Mesenchymal stem cell (in vitro differentiated cells and primary cell): ENCODE measurements at regions not wholly inside any gene's neighbourhood (a gene's known extent, or its start where the extent isn't known, plus 50 kb on each side); places are given as distances from the start of the nearest gene placed in this dataset.

Experiments used
- DNase-seq: peaks from one replicate; pipeline ENCODE4 v3.0.0-alpha.2; 2013
- H2AFZ ChIP-seq: one replicate; pipeline ENCODE4 v1.6.1; 2013; ENCODE audit warnings: low read depth, mild to moderate bottlenecking, control low read depth, inconsistent platforms, low read length, moderate library complexity
- H2AK5ac ChIP-seq: 2 replicates; pipeline ENCODE4 v1.6.1; 2013; ENCODE audit warnings: low read length, moderate library complexity, mild to moderate bottlenecking, inconsistent platforms; ENCODE audit not compliant: severe bottlenecking
- H2BK120ac ChIP-seq: one replicate; pipeline ENCODE4 v1.6.1; 2013; ENCODE audit warnings: low read depth, mild to moderate bottlenecking, inconsistent platforms, low read length, moderate library complexity
- H2BK12ac ChIP-seq, 2 experiments: one replicate each; pipeline ENCODE4 v1.6.1; 2013; ENCODE audit warnings: inconsistent platforms in 2 of 2, low read length in 2 of 2, mild to moderate bottlenecking in 2 of 2, moderate library complexity in 2 of 2, control low read depth in 1 of 2
- H2BK15ac ChIP-seq: one replicate; pipeline ENCODE4 v1.6.1; 2013; ENCODE audit warnings: mild to moderate bottlenecking, low read depth, inconsistent platforms; ENCODE audit not compliant: poor library complexity, severe bottlenecking
- H2BK5ac ChIP-seq: 2 replicates; pipeline ENCODE4 v1.6.1; 2013; ENCODE audit warnings: low read depth, mild to moderate bottlenecking, low read length, control low read depth, inconsistent platforms; ENCODE audit not compliant: poor library complexity, severe bottlenecking
- H3K14ac ChIP-seq, 2 experiments: one replicate each; pipeline ENCODE4 v1.6.1; 2013; ENCODE audit warnings: inconsistent platforms in 2 of 2, low read length in 2 of 2, control low read depth in 1 of 2, mild to moderate bottlenecking in 1 of 2, moderate library complexity in 1 of 2
- H3K18ac ChIP-seq, 2 experiments: one replicate each; pipeline ENCODE4 v1.6.1; 2013; ENCODE audit warnings: inconsistent platforms in 2 of 2, low read length in 2 of 2, control low read depth in 1 of 2, low read depth in 1 of 2, mild to moderate bottlenecking in 1 of 2
- H3K23ac ChIP-seq, 2 experiments: one replicate each; pipeline ENCODE4 v1.6.1; 2013; ENCODE audit warnings: inconsistent platforms in 2 of 2, low read length in 2 of 2, mild to moderate bottlenecking in 2 of 2, moderate library complexity in 2 of 2, control low read depth in 1 of 2
- H3K27ac ChIP-seq: 2 replicates; pipeline ENCODE4 v1.5.1; 2013; ENCODE audit warnings: mild to moderate bottlenecking, moderate library complexity, low read length, control low read depth, inconsistent platforms; ENCODE audit not compliant: poor library complexity, severe bottlenecking
- H3K27me3 ChIP-seq, 2 experiments: 2 replicates each; pipeline versions ENCODE4 v1.6.1 to v1.7.0; 2013; ENCODE audit warnings: low read length in 2 of 2, mild to moderate bottlenecking in 2 of 2, moderate library complexity in 2 of 2, control low read depth in 1 of 2, inconsistent platforms in 1 of 2; ENCODE audit not compliant: control insufficient read depth in 1 of 2, insufficient read depth in 1 of 2
- H3K36me3 ChIP-seq, 2 experiments: 2 replicates each; pipeline versions ENCODE4 v1.6.1 to v1.7.0; 2013; ENCODE audit warnings: low read length in 2 of 2, control low read depth in 1 of 2, inconsistent platforms in 1 of 2, low read depth in 1 of 2, mild to moderate bottlenecking in 1 of 2; ENCODE audit not compliant: insufficient read depth in 2 of 2, control insufficient read depth in 1 of 2
- H3K4ac ChIP-seq, 2 experiments: one replicate each; pipeline ENCODE4 v1.6.1; 2013; ENCODE audit warnings: inconsistent platforms in 2 of 2, low read length in 2 of 2, mild to moderate bottlenecking in 2 of 2, moderate library complexity in 2 of 2, control low read depth in 1 of 2, low read depth in 1 of 2
- H3K4me1 ChIP-seq: 2 replicates; pipeline ENCODE4 v1.6.1; 2013; ENCODE audit warnings: low read depth, low read length, control low read depth; ENCODE audit not compliant: control insufficient read depth, insufficient read depth
- H3K4me2 ChIP-seq: 2 replicates; pipeline ENCODE4 v1.6.1; 2013; ENCODE audit warnings: low read length, mild to moderate bottlenecking, inconsistent platforms; ENCODE audit not compliant: poor library complexity, severe bottlenecking
- H3K4me3 ChIP-seq, 2 experiments: 2 replicates each; pipeline versions ENCODE4 v1.5.1 to v1.7.0; 2013; ENCODE audit warnings: low read length in 2 of 2, mild to moderate bottlenecking in 2 of 2, control low read depth in 1 of 2, low read depth in 1 of 2; ENCODE audit not compliant: insufficient read depth in 1 of 2
- H3K79me1 ChIP-seq: replicated peaks from 2 replicates; pipeline ENCODE4 v1.6.1; 2013; ENCODE audit warnings: mild to moderate bottlenecking, control low read depth, low read length, inconsistent platforms; ENCODE audit not compliant: poor library complexity, severe bottlenecking
- H3K9ac ChIP-seq: 2 replicates; pipeline ENCODE4 v1.7.0; 2013; ENCODE audit warnings: mild to moderate bottlenecking, low read length, moderate library complexity
- H3K9me3 ChIP-seq: 2 replicates; pipeline ENCODE4 v1.7.0; 2013; ENCODE audit warnings: mild to moderate bottlenecking, low read length; ENCODE audit not compliant: control insufficient read depth
- H4K8ac ChIP-seq: one replicate; pipeline ENCODE4 v1.6.1; 2013; ENCODE audit warnings: inconsistent platforms, mild to moderate bottlenecking, low read length, moderate library complexity
- H4K91ac ChIP-seq: one replicate; pipeline ENCODE4 v1.6.1; 2013; ENCODE audit warnings: mild to moderate bottlenecking, low read length, inconsistent platforms
- WGBS: methylation state at CpG from one replicate; pipeline ENCODE4 v1.1.7; 2013; ENCODE audit warnings: mixed read lengths; 5-methylcytosine and 5-hydroxymethylcytosine counted together

DNA sequence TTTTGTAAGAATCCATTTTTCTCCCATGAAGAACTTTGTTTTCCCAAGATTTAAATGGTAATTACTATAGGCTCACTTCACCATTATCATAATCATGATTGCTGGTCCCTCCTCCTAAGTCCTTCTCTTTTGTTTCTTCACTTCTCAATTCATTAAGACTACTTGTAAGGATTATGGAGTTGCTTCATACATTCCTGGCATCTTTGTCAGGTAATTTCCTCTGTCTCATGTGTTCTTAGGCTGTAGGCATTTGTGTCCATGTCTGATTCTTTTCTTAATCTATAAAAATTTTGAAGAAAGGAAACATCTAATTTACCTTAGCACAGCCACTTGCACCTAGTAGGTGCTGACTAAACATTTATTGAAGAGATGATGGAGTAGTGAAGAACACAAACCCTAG is 79.9 kb upstream of the SATB1 start:
- Histone ChIP-seq H4K91ac (no peak overlapping the region), H3K9me3 (peaks cover 8% of the 10 kb centered on the region), H2AK5ac (no peak overlapping the region), H3K4me3 (no peak overlapping the region), H3K4me1 (no peaks in the 10 kb centered on the region), H3K23ac (no peak overlapping the region), H2BK5ac (no peak overlapping the region), H3K36me3 (no peaks in the 10 kb centered on the region), H2AFZ (no peak overlapping the region), H3K27me3 (no peaks in the 10 kb centered on the region), H3K14ac (no peak overlapping the region), H2BK120ac (no peak overlapping the region), H4K8ac (no peak overlapping the region), H3K4ac (no peak overlapping the region), H2BK12ac (no peak overlapping the region), H3K27ac (no peak overlapping the region), H3K9ac (no peak overlapping the region), H3K79me1 (no peaks in the 10 kb centered on the region), H3K18ac (no peak overlapping the region), H3K4me2 (no peak overlapping the region), H2BK15ac (no peak overlapping the region)
- no peak for DNase-seq

DNA sequence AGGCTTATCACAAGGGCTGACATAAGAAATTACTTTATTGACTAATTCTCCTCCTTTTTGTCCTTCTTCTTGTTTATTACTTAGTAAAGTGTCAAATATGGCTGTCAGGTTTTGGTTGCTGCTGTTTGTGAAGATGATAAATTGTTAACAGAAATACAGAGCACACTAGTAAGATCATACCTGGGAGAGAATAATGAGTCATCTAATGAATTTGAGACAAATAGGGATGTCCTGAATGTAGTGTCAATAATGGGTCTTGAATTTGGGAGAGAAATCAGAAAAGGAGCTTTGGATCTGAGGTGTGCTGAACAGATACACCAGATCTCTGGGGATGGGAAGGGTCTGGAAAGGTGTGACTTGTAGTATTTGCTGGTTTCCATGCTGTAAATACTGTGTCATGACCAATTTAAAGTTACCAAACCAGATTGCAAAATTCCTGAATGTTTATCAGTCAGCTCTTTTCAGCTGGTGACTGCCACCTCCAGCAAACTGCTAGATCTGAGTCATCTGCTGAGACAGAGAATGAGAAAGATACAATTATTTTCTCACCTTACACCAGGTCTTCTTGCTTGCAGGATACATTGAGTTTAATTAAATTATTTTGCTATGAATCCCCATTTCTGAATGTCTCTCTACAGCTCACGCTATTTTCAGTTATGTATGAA is 76.7 kb upstream of the SATB1 start:
- Histone ChIP-seq H2AFZ (no peak overlapping the region), H3K18ac (no peak overlapping the region), H4K8ac (no peak overlapping the region), H3K23ac (no peak overlapping the region), H3K4me3 (no peak overlapping the region), H3K79me1 (no peaks in the 10 kb centered on the region), H3K9ac (no peak overlapping the region), H3K4me2 (no peak overlapping the region), H3K36me3 (no peaks in the 10 kb centered on the region), H3K14ac (no peak overlapping the region), H2BK12ac (no peak overlapping the region), H3K4me1 (no peaks in the 10 kb centered on the region), H3K9me3 (no peaks in the 10 kb centered on the region), H3K4ac (no peak overlapping the region), H3K27ac (no peak overlapping the region), H2BK5ac (no peak overlapping the region), H2BK120ac (no peak overlapping the region), H4K91ac (no peak overlapping the region), H2AK5ac (no peak overlapping the region), H2BK15ac (no peak overlapping the region), H3K27me3 (no peaks in the 10 kb centered on the region)
- DNase-seq, result no peak
- 77% methylated on average over 1 of the region's 1 CpG for WGBS

DNA sequence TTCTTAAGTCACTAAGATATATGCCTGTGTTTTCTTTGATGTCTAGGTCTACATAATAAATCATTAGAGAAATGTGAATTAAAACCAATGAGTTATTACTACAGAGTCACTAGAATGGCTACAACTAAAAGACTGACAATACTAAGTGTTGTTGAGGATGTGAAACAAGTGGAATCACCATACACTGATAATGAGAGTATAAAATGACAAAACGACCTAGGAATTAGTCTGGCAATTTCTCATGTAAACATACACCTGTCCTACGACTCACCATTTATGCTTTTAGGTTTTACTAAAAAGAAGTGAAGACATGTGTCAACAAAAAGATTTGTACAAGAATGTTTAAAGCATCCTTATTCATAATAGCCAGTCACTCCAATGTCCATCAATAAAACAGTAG is 75.2 kb upstream of the SATB1 start:
- H3K18ac ChIP-seq, result no peak overlapping the region
- no peak overlapping the region for H3K9ac ChIP-seq
- H2BK12ac ChIP-seq, result no peak overlapping the region
- H2AK5ac ChIP-seq, result no peak overlapping the region
- H3K4ac ChIP-seq, result no peak overlapping the region
- no peaks in the 10 kb centered on the region for H3K27me3 ChIP-seq
- WGBS, result 60% methylated on average over 1 of the region's 2 CpGs
- no peak overlapping the region for H3K4me3 ChIP-seq
- no peak overlapping the region for H2BK120ac ChIP-seq
- H3K4me2 ChIP-seq, result no peak overlapping the region
- H3K36me3 ChIP-seq, result no peaks in the 10 kb centered on the region
- H2BK5ac ChIP-seq, result no peak overlapping the region
- no peak overlapping the region for H3K27ac ChIP-seq
- DNase-seq, result no peak
- H4K91ac ChIP-seq, result no peak overlapping the region
- H3K4me1 ChIP-seq, result no peaks in the 10 kb centered on the region
- H3K23ac ChIP-seq, result no peak overlapping the region
- no peak overlapping the region for H3K14ac ChIP-seq
- H4K8ac ChIP-seq, result no peak overlapping the region
- no peak overlapping the region for H2AFZ ChIP-seq
- H3K79me1 ChIP-seq, result no peaks in the 10 kb centered on the region
- H2BK15ac ChIP-seq, result no peak overlapping the region
- no peaks in the 10 kb centered on the region for H3K9me3 ChIP-seq

GRCh38 chr3:18499301-18499700 is 74.2 kb upstream of the SATB1 start:
- Histone ChIP-seq H3K9me3 (no peaks in the 10 kb centered on the region), H2AK5ac (no peak overlapping the region), H2BK15ac (no peak overlapping the region), H3K27me3 (no peaks in the 10 kb centered on the region), H2BK120ac (no peak overlapping the region), H3K4me2 (no peak overlapping the region), H3K14ac (no peak overlapping the region), H3K23ac (no peak overlapping the region), H3K4me1 (no peaks in the 10 kb centered on the region), H2BK12ac (no peak overlapping the region), H3K36me3 (no peaks in the 10 kb centered on the region), H4K91ac (no peak overlapping the region), H3K79me1 (no peaks in the 10 kb centered on the region), H3K4me3 (no peak overlapping the region), H3K4ac (no peak overlapping the region), H2BK5ac (no peak overlapping the region), H3K18ac (no peak overlapping the region), H4K8ac (no peak overlapping the region), H3K27ac (no peak overlapping the region), H2AFZ (no peak overlapping the region), H3K9ac (no peak overlapping the region)
- 94% methylated on average over 3 of the region's 3 CpGs for WGBS
- DNase-seq, result no peak
